Right lobe of liver (tissue), 4 donors: ENCODE measurements at regions not wholly inside any gene's neighbourhood (a gene's known extent, or its start where the extent isn't known, plus 50 kb on each side); places are given as distances from the start of the nearest gene placed in this dataset.

ENCODE experiments used
- CTCF ChIP-seq, 4 donors: fragments of 200-600 bp in 3 of 4; fragments of 450-650 bp in 1 of 4; IDR thresholded peaks; one replicate each; pipeline versions ENCODE4 v1.5.1 to v1.8.0; 2016 to 2022; ENCODE audit warnings: antibody characterized with exemption in 4 of 4, mild to moderate bottlenecking in 2 of 4
- POLR2A ChIP-seq: fragments of 450-650 bp; IDR thresholded peaks from one replicate; pipeline ENCODE4 v1.6.1; 2017; ENCODE audit warnings: antibody characterized with exemption, mild to moderate bottlenecking
- donor health status: DM: no; HTN: no; CAD: no.
- donor health status: DM: no; HTN: no; CAD: no.
- donor health status: DM: no; HTN: yes; CAD: no.

DNA sequence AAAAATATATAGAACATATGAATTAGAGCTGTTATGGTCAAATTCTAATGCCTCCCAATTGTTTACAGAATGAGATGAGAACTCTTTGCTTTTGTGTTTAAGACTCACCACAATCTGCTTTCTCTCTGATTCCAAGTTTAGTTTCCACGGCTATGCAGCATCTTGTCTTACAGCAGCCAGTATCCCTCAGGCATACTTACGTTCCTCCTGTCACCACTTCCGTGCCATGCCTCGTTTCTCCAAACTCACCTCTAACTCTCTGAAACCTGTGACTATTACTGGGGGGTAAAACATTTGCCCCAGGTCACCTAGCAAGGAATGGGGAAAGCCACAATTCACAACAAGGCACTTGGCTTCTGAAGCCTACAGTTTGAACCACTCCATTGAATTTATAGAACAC, 192.8 kb upstream of the NRIP1 start:
- no peak for TF ChIP-seq CTCF (IDR thresholded peaks at IDR 0.05)
- no peak for TF ChIP-seq POLR2A
